GM20000 (cell line): ENCODE measurements at regions not wholly inside any gene's neighbourhood (a gene's known extent, or its start where the extent isn't known, plus 50 kb on each side); places are given as distances from the start of the nearest gene placed in this dataset.

Source experiments
- DNase-seq: peaks from one replicate; pipeline ENCODE4 v3.0.0; 2012; ENCODE audit warnings: low spot score
- TF ChIP-seq, protein P1 (sequence below): IDR thresholded peaks from 2 replicates; pipeline ENCODE4 v1.5.1; 2012; ENCODE audit warnings: mild to moderate bottlenecking, control low read depth; ENCODE audit errors: extremely low read depth, missing control alignments

DNA sequence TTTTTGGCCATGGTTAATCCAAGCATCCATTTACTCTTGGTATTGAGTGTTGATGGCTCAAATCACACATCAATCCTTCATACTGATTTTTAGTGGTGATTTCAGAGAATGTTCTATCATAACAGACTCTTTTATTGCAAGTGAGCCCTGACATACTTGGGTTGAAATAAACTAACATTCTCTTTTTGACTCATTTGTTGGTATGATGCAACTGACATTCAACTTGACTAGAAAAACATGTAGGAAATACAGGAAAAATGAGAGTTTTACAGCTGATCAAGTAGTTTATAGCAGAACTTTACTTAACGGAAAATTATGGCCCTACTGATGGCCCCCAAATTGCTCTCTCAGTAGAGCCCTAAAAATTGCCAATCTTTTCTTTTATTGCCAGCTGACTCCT lies 173.9 kb upstream of the CD96 start:
- TF ChIP-seq, protein P1, sequence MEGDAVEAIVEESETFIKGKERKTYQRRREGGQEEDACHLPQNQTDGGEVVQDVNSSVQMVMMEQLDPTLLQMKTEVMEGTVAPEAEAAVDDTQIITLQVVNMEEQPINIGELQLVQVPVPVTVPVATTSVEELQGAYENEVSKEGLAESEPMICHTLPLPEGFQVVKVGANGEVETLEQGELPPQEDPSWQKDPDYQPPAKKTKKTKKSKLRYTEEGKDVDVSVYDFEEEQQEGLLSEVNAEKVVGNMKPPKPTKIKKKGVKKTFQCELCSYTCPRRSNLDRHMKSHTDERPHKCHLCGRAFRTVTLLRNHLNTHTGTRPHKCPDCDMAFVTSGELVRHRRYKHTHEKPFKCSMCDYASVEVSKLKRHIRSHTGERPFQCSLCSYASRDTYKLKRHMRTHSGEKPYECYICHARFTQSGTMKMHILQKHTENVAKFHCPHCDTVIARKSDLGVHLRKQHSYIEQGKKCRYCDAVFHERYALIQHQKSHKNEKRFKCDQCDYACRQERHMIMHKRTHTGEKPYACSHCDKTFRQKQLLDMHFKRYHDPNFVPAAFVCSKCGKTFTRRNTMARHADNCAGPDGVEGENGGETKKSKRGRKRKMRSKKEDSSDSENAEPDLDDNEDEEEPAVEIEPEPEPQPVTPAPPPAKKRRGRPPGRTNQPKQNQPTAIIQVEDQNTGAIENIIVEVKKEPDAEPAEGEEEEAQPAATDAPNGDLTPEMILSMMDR: no peak

GRCh38 chr3:111369958-111370357 lies 172.0 kb upstream of the CD96 start:
- TF ChIP-seq, protein P1: no peak
- no peak for DNase-seq

More for the DNA sequence above, 173.9 kb upstream of the CD96 start:
- DNase-seq: no peak

DNA sequence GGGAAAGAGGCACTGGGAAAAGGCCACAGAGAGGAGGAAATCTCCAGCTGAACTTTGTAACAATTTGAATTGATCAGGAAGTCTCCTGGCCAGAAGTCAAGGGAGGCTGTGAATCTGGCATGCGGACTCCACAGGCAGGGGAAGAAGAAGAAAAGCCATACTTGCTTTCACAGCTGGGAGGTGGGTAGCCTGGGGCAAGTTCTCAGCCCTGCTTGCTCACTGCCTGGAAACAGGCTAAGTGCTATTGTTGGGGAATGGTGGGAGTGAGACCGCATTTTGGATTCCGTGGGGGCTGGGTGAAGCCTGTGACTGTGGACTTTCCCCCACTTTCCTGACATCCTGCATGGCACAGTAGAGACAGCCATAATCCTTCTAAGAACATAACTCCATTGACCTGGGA lies 168.8 kb upstream of the CD96 start:
- TF ChIP-seq, protein P1: no peak

DNA sequence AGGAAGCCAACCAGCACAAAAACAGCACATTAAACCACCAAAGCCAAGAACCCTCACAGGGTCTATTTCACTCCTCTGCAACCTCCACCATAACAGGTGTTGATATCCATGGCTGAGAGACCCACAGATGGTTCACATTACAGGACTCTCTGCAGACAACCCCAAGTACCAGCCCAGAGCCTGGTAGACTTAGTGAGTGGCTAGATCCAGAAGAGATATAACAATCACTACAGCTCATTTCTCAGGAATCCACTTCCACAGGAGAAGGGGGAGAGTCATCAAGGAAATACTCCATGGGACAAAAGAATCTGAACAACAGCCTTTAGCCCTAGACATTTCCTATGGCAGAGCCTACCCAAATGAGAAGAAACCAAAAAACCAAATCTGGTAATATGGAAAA lies 168.1 kb upstream of the CD96 start:
- TF ChIP-seq, protein P1: no peak
- no peak for DNase-seq

More for the DNA sequence above, 168.8 kb upstream of the CD96 start:
- no peak for DNase-seq

DNA sequence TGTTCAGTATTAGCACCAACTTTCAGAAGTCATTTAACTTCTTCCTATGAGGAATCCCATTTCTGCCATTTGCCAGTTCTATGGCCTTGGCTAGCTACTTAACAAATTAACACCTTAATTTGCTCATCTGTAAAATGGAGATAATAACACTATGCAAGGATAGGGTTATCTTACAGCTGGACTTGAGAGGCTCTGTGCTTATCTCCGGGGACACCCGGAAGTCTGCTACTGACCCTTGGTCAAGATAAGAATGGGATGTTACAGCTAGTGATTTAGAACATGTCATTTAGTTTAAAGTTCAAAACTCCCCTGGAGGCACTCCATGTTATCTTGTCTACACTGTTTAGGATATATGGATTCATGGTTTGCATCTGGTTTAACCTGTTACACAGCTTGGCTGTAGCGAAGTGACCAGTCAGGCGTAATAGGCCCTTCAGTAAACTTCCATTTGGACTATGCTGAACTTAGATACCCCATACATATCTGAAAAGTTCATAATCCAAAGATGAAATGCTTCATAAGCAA lies 156.0 kb upstream of the CD96 start:
- no peak for DNase-seq
- TF ChIP-seq, protein P1: no peak

DNA sequence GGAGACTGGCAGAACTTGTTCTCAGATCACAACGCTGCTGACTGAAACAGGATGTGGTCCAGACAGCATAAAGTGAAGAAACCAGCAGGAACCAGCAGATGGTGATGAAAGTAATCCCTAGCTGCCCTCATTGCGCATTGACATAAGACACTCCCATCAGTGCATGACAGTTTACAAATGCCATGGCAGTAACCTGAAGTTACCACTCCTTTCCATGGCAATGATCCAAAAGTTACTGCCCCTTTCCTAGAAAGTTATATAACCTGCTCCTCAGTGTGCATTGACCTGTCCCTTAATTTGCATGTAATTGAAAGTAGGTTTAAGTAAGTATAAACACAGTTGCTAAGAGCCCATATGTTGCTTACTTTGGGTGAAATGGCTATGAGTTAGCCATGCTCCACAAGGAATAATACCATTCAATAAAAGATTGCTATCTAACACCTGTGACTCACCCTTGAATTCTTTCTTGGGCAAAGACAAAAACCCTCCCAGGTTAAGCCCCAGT lies 149.1 kb upstream of the CD96 start:
- TF ChIP-seq, protein P1: no peak
- DNase-seq: no peak

DNA sequence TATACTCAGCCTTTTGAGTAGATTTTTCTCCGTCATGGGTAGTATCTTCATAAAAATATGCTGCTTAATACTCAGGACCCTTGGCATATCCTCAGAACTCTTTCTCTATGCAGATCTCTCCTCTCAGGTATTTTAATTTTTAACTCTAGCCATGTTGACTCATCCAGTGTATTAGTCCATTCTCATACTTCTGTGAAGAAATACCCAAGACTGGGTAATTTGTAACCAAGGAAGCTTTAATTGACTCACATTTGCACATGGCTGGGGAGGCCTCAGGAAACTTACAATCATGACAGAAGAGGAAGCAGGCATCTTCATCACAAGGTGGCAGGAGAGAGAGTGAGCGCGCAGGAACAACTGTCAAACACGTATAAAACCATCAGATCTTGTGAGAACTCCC lies 129.3 kb upstream of the CD96 start:
- no peak for DNase-seq
- TF ChIP-seq, protein P1: no peak
